ENCODE measurements at regions not wholly inside any gene's neighbourhood (a gene's known extent, or its start where the extent isn't known, plus 50 kb on each side); places are given as distances from the start of the nearest gene placed in this dataset.
"Not testable (repeated sequence)": the region's sequence is repeated elsewhere in the genome, so short reads cannot be mapped to it uniquely, and the experiment has no call there.

- Mint-ChIP-seq H3K9me3 (no peaks in the 10 kb centered on the region), H3K27ac (no peak overlapping the region), H3K4me3 (no peak overlapping the region), H3K27me3 (no peaks in the 10 kb centered on the region), H3K36me3 (no peaks in the 10 kb centered on the region), H3K4me1 (no peaks in the 10 kb centered on the region)
- no peak for DNase-seq (ENCODE audit: low spot score in 2 of 2)
- ATAC-seq (ENCODE audit: low read depth), result no peak
Observed at GRCh38 chr9:19642256-19642655, 146.6 kb downstream of the SLC24A2 start.

- no peak for ATAC-seq (ENCODE audit: low read depth)
- no peaks in the 10 kb centered on the region for H3K4me1 Mint-ChIP-seq
Observed at GRCh38 chr9:19641046-19641445, 147.8 kb downstream of the SLC24A2 start.

DNA sequence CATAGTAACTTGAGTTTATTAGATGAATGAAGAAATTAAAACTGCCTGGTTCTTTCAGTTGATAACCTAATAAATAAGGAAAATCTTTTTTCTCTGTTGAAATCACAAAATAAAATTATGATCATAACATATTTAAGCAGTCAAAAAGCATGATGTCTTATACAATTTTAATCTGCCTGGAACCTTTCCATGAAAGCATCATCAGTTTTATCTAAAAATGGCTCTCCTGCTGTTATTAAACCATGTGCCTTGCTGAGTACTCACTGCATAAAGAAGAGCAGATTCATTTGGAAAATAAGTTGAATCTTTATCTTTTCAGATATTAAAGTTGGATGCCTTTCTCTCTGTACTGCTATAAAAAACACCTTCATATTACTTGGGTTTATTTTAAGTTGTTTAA, 148.8 kb downstream of the SLC24A2 start:
- ATAC-seq (ENCODE audit: low read depth) (no peak), DNase-seq (ENCODE audit: low spot score in 2 of 2) (no peak)
- Mint-ChIP-seq H3K27me3 (no peaks in the 10 kb centered on the region), H3K4me3 (no peak overlapping the region), H3K9me3 (no peaks in the 10 kb centered on the region), H3K4me1 (no peaks in the 10 kb centered on the region), H3K36me3 (no peaks in the 10 kb centered on the region), H3K27ac (no peak overlapping the region)

More at GRCh38 chr9:19641046-19641445, 147.8 kb downstream of the SLC24A2 start:
- H3K36me3 Mint-ChIP-seq, result no peaks in the 10 kb centered on the region
- no peak overlapping the region for H3K27ac Mint-ChIP-seq
- DNase-seq (ENCODE audit: low spot score in 2 of 2), result no peak
- no peaks in the 10 kb centered on the region for H3K27me3 Mint-ChIP-seq
- no peaks in the 10 kb centered on the region for H3K9me3 Mint-ChIP-seq
- H3K4me3 Mint-ChIP-seq, result no peak overlapping the region

- H3K4me1 Mint-ChIP-seq, result no peaks in the 10 kb centered on the region
- no peak overlapping the region for H3K27ac Mint-ChIP-seq
- no peaks in the 10 kb centered on the region for H3K9me3 Mint-ChIP-seq
- no peak for ATAC-seq (ENCODE audit: low read depth)
- H3K36me3 Mint-ChIP-seq, result no peaks in the 10 kb centered on the region
- H3K4me3 Mint-ChIP-seq, result no peak overlapping the region
- no peak for DNase-seq (ENCODE audit: low spot score in 2 of 2)
- H3K27me3 Mint-ChIP-seq, result no peaks in the 10 kb centered on the region
Observed at GRCh38 chr9:19637084-19637483, 151.8 kb downstream of the SLC24A2 start.

GRCh38 chr9:19634881-19635280, 154.0 kb downstream of the SLC24A2 start:
- Mint-ChIP-seq H3K36me3 (no peaks in the 10 kb centered on the region), H3K27ac (no peak overlapping the region), H3K27me3 (no peaks in the 10 kb centered on the region), H3K4me3 (no peak overlapping the region), H3K4me1 (no peaks in the 10 kb centered on the region), H3K9me3 (no peaks in the 10 kb centered on the region)
- DNase-seq (ENCODE audit: low spot score in 2 of 2) (no peak), ATAC-seq (ENCODE audit: low read depth) (no peak)

DNA sequence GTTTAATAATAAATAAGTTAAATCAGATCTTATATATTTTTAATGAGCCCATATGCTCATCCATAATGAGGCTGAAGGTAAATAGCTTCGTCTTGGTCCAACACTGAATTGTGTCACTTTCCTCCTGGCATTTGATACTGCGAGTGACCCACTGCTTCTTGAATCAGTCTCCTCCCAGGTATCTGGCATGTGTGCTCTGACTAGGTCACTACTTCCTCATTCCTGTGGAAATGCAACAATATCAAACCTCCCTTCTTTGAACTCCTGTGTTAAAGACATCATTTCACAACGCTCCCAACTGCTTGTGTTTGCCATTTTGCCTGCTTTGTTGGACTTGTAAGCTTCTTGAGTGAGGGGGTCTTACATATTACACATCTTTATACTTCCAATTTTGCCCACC, 157.7 kb downstream of the SLC24A2 start:
- Mint-ChIP-seq H3K4me3 (no peak overlapping the region), H3K4me1 (no peaks in the 10 kb centered on the region), H3K36me3 (no peaks in the 10 kb centered on the region), H3K27ac (no peak overlapping the region), H3K27me3 (no peaks in the 10 kb centered on the region), H3K9me3 (no peaks in the 10 kb centered on the region)
- DNase-seq (ENCODE audit: low spot score in 2 of 2), result no peak
- no peak for ATAC-seq (ENCODE audit: low read depth)

DNA sequence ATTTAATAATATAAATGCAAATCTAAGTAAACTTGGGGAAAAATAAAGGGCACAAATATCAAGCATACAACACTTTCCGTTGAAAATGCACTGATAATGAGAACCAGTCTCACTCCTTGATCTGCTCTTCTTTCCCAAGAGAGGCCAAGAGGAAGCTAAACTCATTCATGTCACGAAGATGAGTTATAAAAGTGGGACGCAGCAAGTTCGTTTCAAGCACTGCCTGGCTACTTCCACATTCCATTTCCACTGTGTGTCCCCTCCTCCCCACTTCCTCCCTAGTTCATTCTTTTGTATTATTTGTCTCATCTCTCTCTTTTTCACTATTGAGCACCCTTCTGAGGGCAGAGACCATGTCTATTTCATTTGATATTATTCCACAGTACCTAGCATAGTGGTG, 158.1 kb downstream of the SLC24A2 start:
- no peaks in the 10 kb centered on the region for H3K27me3 Mint-ChIP-seq
- H3K36me3 Mint-ChIP-seq, result no peaks in the 10 kb centered on the region
- no peak overlapping the region for H3K27ac Mint-ChIP-seq
- ATAC-seq (ENCODE audit: low read depth) (no peak), DNase-seq (ENCODE audit: low spot score in 2 of 2) (no peak)
- no peaks in the 10 kb centered on the region for H3K9me3 Mint-ChIP-seq
- no peaks in the 10 kb centered on the region for H3K4me1 Mint-ChIP-seq
- H3K4me3 Mint-ChIP-seq, result no peak overlapping the region

DNA sequence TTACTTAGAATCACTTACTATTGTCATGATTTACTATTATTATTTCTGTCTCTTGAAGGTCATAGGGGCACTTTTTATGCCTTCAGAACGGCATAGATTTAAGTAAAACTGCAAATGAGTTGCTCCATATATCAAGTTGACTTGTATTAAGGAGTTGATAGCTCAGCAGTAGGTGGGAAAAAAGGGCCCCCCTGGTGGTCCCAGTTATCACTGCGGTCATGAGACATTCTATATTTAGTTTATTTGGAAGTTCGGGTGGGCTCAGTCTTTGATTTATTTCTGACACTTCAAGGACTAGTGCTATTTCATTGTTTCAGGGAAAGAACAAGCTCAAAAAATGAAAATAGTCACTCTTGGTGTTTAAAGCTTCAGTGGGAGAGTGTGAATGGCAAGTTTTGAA, 159.3 kb downstream of the SLC24A2 start:
- Mint-ChIP-seq H3K9me3 (no peaks in the 10 kb centered on the region), H3K4me1 (no peaks in the 10 kb centered on the region), H3K36me3 (no peaks in the 10 kb centered on the region), H3K4me3 (no peak overlapping the region), H3K27ac (no peak overlapping the region), H3K27me3 (no peaks in the 10 kb centered on the region)
- no peak for DNase-seq (ENCODE audit: low spot score in 2 of 2)
- no peak for ATAC-seq (ENCODE audit: low read depth)

DNA sequence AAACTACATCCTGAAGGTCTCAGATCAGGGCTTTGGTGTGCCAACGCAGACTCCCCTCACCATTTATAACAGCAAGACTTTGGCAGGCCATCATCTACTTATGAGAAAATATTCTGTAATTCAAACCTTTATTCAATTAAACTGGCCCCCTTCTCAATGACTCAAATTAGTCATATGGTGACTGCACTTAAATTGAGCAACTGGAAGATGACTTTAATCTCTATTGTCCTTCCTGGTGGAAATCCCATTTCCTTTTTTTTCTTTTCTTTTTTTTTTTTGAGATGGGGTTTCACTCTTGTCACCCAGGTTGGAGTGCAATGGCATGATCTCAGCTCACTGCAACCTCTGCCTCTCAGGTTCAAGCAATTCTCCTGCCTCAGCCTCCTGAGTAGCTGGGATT, 163.4 kb downstream of the SLC24A2 start:
- H3K27me3 Mint-ChIP-seq; DNase-seq (ENCODE audit: low spot score in 2 of 2); ATAC-seq (ENCODE audit: low read depth); H3K27ac Mint-ChIP-seq; H3K4me3 Mint-ChIP-seq; H3K4me1 Mint-ChIP-seq; H3K9me3 Mint-ChIP-seq; H3K36me3 Mint-ChIP-seq: not testable (repeated sequence)

DNA sequence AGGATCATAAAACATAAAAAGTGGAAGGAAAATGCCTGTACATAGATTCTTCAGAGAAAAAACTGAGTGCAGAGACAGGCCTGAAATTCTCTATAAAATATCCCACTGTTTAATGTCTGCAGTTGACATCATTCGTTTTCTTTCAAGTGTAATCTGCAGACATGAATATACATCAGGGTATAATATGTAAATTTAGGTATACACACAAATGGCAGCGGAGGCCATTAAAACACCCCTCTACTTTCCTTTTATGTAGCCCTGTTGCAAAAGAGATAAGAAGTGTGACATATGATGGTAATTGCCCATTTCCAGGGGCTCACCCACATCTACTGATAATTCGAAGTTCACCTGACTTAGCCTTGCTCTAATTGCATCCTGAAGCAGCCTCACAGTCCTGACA, 164.3 kb downstream of the SLC24A2 start:
- no peak for ATAC-seq (ENCODE audit: low read depth)
- no peaks in the 10 kb centered on the region for H3K36me3 Mint-ChIP-seq
- H3K27me3 Mint-ChIP-seq, result no peaks in the 10 kb centered on the region
- DNase-seq (ENCODE audit: low spot score in 2 of 2), result no peak
- H3K9me3 Mint-ChIP-seq, result no peaks in the 10 kb centered on the region
- no peak overlapping the region for H3K27ac Mint-ChIP-seq
- H3K4me3 Mint-ChIP-seq, result no peak overlapping the region
- H3K4me1 Mint-ChIP-seq, result no peaks in the 10 kb centered on the region

GRCh38 chr9:19623941-19624340, 164.9 kb downstream of the SLC24A2 start:
- Mint-ChIP-seq H3K9me3 (no peaks in the 10 kb centered on the region), H3K27ac (no peak overlapping the region), H3K4me1 (no peaks in the 10 kb centered on the region), H3K27me3 (no peaks in the 10 kb centered on the region), H3K36me3 (no peaks in the 10 kb centered on the region), H3K4me3 (no peak overlapping the region)
- ATAC-seq (ENCODE audit: low read depth), result no peak
- no peak for DNase-seq (ENCODE audit: low spot score in 2 of 2)

- Mint-ChIP-seq H3K27me3 (no peaks in the 10 kb centered on the region), H3K27ac (no peak overlapping the region), H3K4me1 (no peaks in the 10 kb centered on the region), H3K4me3 (no peak overlapping the region), H3K36me3 (no peaks in the 10 kb centered on the region), H3K9me3 (peaks cover 1% of the 10 kb centered on the region)
- DNase-seq (ENCODE audit: low spot score in 2 of 2), result no peak
- ATAC-seq (ENCODE audit: low read depth), result no peak
Observed at GRCh38 chr9:19620326-19620725, 168.5 kb downstream of the SLC24A2 start.

GRCh38 chr9:19619221-19619620, 169.6 kb downstream of the SLC24A2 start:
- H3K4me3 Mint-ChIP-seq, result no peak overlapping the region
- peaks cover 1% of the 10 kb centered on the region for H3K9me3 Mint-ChIP-seq
- peaks cover 2% of the 10 kb centered on the region for H3K27me3 Mint-ChIP-seq
- ATAC-seq (ENCODE audit: low read depth) (no peak), DNase-seq (ENCODE audit: low spot score in 2 of 2) (no peak)
- H3K36me3 Mint-ChIP-seq, result no peaks in the 10 kb centered on the region
- H3K27ac Mint-ChIP-seq, result no peak overlapping the region
- no peaks in the 10 kb centered on the region for H3K4me1 Mint-ChIP-seq

DNA sequence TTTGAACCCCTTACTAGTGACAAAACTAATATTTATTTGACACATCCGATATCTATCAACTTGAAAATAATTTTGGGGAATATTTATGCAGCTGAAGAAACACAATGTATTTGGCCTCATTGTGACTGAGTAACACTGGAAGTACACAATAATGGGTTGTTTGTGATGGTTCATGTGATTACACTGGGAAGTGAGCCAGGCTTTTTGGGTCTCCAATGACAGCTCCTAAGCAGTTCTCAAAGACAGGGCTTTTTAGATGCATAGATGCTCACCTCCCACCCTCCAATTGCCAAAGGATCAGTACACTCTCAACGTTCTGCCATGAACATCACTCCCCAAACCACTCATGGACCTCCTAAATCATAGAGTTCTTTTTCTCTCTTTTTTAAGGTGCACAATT, 170.0 kb downstream of the SLC24A2 start:
- peaks cover 1% of the 10 kb centered on the region for H3K9me3 Mint-ChIP-seq
- ATAC-seq (ENCODE audit: low read depth) (no peak), DNase-seq (ENCODE audit: low spot score in 2 of 2) (no peak)
- H3K27me3 Mint-ChIP-seq, result peaks cover 2% of the 10 kb centered on the region
- H3K4me1 Mint-ChIP-seq, result no peaks in the 10 kb centered on the region
- H3K27ac Mint-ChIP-seq, result no peak overlapping the region
- H3K36me3 Mint-ChIP-seq, result no peaks in the 10 kb centered on the region
- H3K4me3 Mint-ChIP-seq, result no peak overlapping the region

GRCh38 chr9:19615036-19615624, 173.7 kb downstream of the SLC24A2 start:
- H3K27ac Mint-ChIP-seq, result no peak overlapping the region
- H3K9me3 Mint-ChIP-seq, result peaks cover 4% of the 10 kb centered on the region
- peaks cover 8% of the 10 kb centered on the region for H3K27me3 Mint-ChIP-seq
- no peak overlapping the region for H3K4me3 Mint-ChIP-seq
- no peak for DNase-seq (ENCODE audit: low spot score in 2 of 2)
- ATAC-seq (ENCODE audit: low read depth), result no peak
- H3K36me3 Mint-ChIP-seq, result no peaks in the 10 kb centered on the region
- H3K4me1 Mint-ChIP-seq, result no peaks in the 10 kb centered on the region
